ENCODE measurements at regions not wholly inside any gene's neighbourhood (a gene's known extent, or its start where the extent isn't known, plus 50 kb on each side); places are given as distances from the start of the nearest gene placed in this dataset.

GRCh38 chr18:24741965-24742724 is 281.7 kb downstream of the HRH4 start:
- TF ChIP-seq CTCF (IDR thresholded peaks at IDR 0.05) (no peak), POLR2A (IDR thresholded peaks at IDR 0.05) (no peak)

Measured in adrenal gland (tissue), 5 donors.